Breast epithelium (tissue), 3 donors: ENCODE measurements at regions not wholly inside any gene's neighbourhood (a gene's known extent, or its start where the extent isn't known, plus 50 kb on each side); places are given as distances from the start of the nearest gene placed in this dataset.

Experiments
- CTCF ChIP-seq, 3 donors: fragments of 450-650 bp; IDR thresholded peaks; one replicate each; pipeline ENCODE4 v1.5.1; 2016 to 2017; ENCODE audit warnings: antibody characterized with exemption in 3 of 3, mild to moderate bottlenecking in 3 of 3, moderate library complexity in 3 of 3
- POLR2A ChIP-seq: fragments of 450-650 bp; IDR thresholded peaks from one replicate; pipeline ENCODE4 v1.6.1; 2016; ENCODE audit warnings: antibody characterized with exemption, mild to moderate bottlenecking, moderate library complexity
- POLR2AphosphoS5 ChIP-seq, 3 donors: sonication (generic); formaldehyde crosslinking; IDR thresholded peaks; one replicate each; pipeline ENCODE4 v1.6.1; 2017; ENCODE audit warnings: antibody characterized with exemption in 3 of 3

GRCh38 chr9:71322311-71322710 lies 200.9 kb upstream of the TRPM3 start:
- TF ChIP-seq CTCF (IDR thresholded peaks at IDR 0.05): no peak
- no peak for TF ChIP-seq POLR2AphosphoS5 (IDR thresholded peaks at IDR 0.05)
- no peak for TF ChIP-seq POLR2A
